CD14-positive monocyte (primary cell): ENCODE measurements at regions not wholly inside any gene's neighbourhood (a gene's known extent, or its start where the extent isn't known, plus 50 kb on each side); places are given as distances from the start of the nearest gene placed in this dataset.

ENCODE experiments used
- DNase-seq, 3 donors: peaks; one replicate each; pipeline ENCODE4 v3.0.0-alpha.2; 2011 to 2022
- H2AFZ ChIP-seq: 2 replicates; pipeline ENCODE4 v1.6.0; 2012; ENCODE audit warnings: mild to moderate bottlenecking, low read depth, low read length, inconsistent platforms; ENCODE audit not compliant: insufficient read depth, poor library complexity, severe bottlenecking
- H3K27ac ChIP-seq, 2 donors: 1 replicate in 1 of 2; 2 replicates in 1 of 2; pipeline ENCODE4 v1.5.1; 2012 to 2013; ENCODE audit warnings: low read length in 2 of 2, control low read depth in 1 of 2, inconsistent platforms in 1 of 2, low read depth in 1 of 2, mild to moderate bottlenecking in 1 of 2
- H3K27me3 ChIP-seq, 2 donors: one replicate each; pipeline versions ENCODE4 v1.6.0 to v1.6.1; 2011 to 2013; ENCODE audit warnings: low read length in 2 of 2; ENCODE audit not compliant: control insufficient read depth in 2 of 2, insufficient read depth in 2 of 2
- H3K36me3 ChIP-seq, 2 donors: replicated peaks in 1 of 2; 1 replicate in 1 of 2; 2 replicates in 1 of 2; pipeline versions ENCODE4 v1.5.1 to v1.6.1; 2012 to 2013; ENCODE audit warnings: low read length in 2 of 2, control low read depth in 1 of 2, inconsistent platforms in 1 of 2, mild to moderate bottlenecking in 1 of 2; ENCODE audit not compliant: insufficient read depth in 2 of 2, control insufficient read depth in 1 of 2
- H3K4me1 ChIP-seq, 2 donors: 1 replicate in 1 of 2; 2 replicates in 1 of 2; pipeline versions ENCODE4 v1.5.1 to v1.6.1; 2012 to 2013; ENCODE audit warnings: low read length in 2 of 2, control low read depth in 1 of 2, inconsistent platforms in 1 of 2, mild to moderate bottlenecking in 1 of 2, moderate library complexity in 1 of 2; ENCODE audit not compliant: insufficient read depth in 2 of 2, control insufficient read depth in 1 of 2
- H3K4me2 ChIP-seq: replicated peaks from 2 replicates; pipeline ENCODE3; 2012; ENCODE audit warnings: low read length, moderate library complexity, mild to moderate bottlenecking; ENCODE audit not compliant: poor library complexity, severe bottlenecking; ENCODE audit errors: extremely low read depth
- H3K4me3 ChIP-seq, 3 experiments: fragments of 200-600 bp in 1 of 3; sonication (generic) in 1 of 3; replicated peaks in 1 of 3; 1 replicate in 2 of 3; 2 replicates in 1 of 3; pipeline ENCODE4 v1.5.1; 2011 to 2013; ENCODE audit warnings: low read length in 3 of 3, mild to moderate bottlenecking in 3 of 3, control low read depth in 2 of 3, low read depth in 2 of 3, inconsistent platforms in 1 of 3, moderate library complexity in 1 of 3
- H3K79me2 ChIP-seq: 2 replicates; pipeline ENCODE4 v1.6.0; 2012; ENCODE audit warnings: mild to moderate bottlenecking, control low read depth, inconsistent platforms, low read length, moderate library complexity; ENCODE audit not compliant: insufficient read depth
- H3K9ac ChIP-seq: 2 replicates; pipeline ENCODE4 v1.6.0; 2017; ENCODE audit warnings: low read length, mild to moderate bottlenecking; ENCODE audit not compliant: insufficient read depth, poor library complexity, severe bottlenecking
- H3K9me3 ChIP-seq, 2 donors: replicated peaks in 1 of 2; 1 replicate in 1 of 2; 2 replicates in 1 of 2; pipeline versions ENCODE4 v1.5.1 to v1.6.1; 2012 to 2013; ENCODE audit warnings: low read length in 2 of 2, control low read depth in 1 of 2; ENCODE audit not compliant: control insufficient read depth in 1 of 2, insufficient read depth in 1 of 2
- H4K20me1 ChIP-seq: 2 replicates; pipeline ENCODE4 v1.6.0; 2012; ENCODE audit warnings: mild to moderate bottlenecking, low read length, control low read depth, moderate library complexity; ENCODE audit not compliant: insufficient read depth
- H3K27ac Mint-ChIP-seq, 7 donors: one replicate each; pipeline ENCODE4 v1.8.0; 2020; ENCODE audit warnings: mild to moderate bottlenecking in 7 of 7, mixed read lengths in 7 of 7, moderate library complexity in 6 of 7, inconsistent platforms in 2 of 7
- H3K27me3 Mint-ChIP-seq, 3 donors: one replicate each; pipeline ENCODE4 v1.8.0; 2021 to 2022; ENCODE audit warnings: low read depth in 3 of 3, mild to moderate bottlenecking in 3 of 3, mixed read lengths in 3 of 3, moderate library complexity in 3 of 3, inconsistent platforms in 1 of 3
- H3K36me3 Mint-ChIP-seq, 2 donors: one replicate each; pipeline ENCODE4 v1.8.0; 2020; ENCODE audit warnings: mixed read lengths in 2 of 2, inconsistent platforms in 1 of 2, mild to moderate bottlenecking in 1 of 2
- H3K4me1 Mint-ChIP-seq: one replicate; pipeline ENCODE4 v1.8.0; 2020; ENCODE audit warnings: mild to moderate bottlenecking, mixed read lengths
- H3K4me3 Mint-ChIP-seq, 2 donors: one replicate each; pipeline ENCODE4 v1.8.0; 2020; ENCODE audit warnings: mild to moderate bottlenecking in 2 of 2, mixed read lengths in 2 of 2, moderate library complexity in 1 of 2
- H3K9me3 Mint-ChIP-seq, 7 donors: one replicate each; pipeline ENCODE4 v1.8.0; 2020 to 2022; ENCODE audit warnings: mixed read lengths in 7 of 7, mild to moderate bottlenecking in 6 of 7, moderate library complexity in 6 of 7, inconsistent platforms in 2 of 7
- WGBS: methylation state at CpG from one replicate; pipeline ENCODE4 v1.1.5; 2013; ENCODE audit warnings: missing lambda C conversion rate; ENCODE audit not compliant: insufficient coverage; 5-methylcytosine and 5-hydroxymethylcytosine counted together
- intact Hi-C, 2 donors: fragments of 100-400 bp; cut with micrococcal nuclease; formaldehyde crosslinking; loops; one replicate each; pipeline versions ENCODE4 v1.15.0 to v1.15.1; 2023
- TF ChIP-seq, protein P1 (sequence below): fragments of 200-600 bp; IDR thresholded peaks from one replicate; pipeline ENCODE4 v1.8.0; 2022; ENCODE audit warnings: antibody characterized with exemption, mild to moderate bottlenecking

DNA sequence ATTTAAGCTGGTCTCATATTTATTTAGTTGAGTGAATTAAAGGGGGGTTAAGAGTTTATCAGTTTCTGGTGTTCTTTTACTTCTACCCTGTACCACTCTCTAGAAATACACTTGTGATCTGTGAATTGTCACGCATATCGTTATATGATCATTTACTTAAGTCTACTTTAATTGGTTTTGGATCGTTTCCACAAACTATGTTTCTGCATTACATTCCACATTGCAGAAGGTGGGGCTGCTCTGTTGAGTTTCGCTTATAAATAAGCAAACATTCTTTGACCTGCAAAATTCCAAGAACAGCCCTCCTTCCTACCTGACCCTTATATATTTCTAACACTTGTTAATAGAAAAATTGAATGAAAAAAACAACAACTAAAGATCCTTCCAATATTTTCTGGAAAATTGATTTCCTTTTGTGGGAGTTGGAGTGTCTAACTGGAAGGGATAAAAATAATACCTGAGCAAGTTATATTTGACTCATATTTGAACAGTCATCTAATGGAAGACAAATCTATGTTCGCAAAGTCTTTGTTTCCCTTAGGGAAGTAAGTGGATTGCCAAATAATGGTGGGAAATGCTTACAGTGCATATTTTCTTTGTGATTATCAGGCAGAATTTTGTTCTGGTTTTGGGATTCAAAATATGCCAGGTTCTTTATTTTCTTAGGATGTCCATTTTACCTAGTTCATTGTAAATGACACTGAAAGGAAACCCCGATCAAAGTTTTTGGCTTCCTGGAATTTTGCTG is 152.7 kb downstream of the RELL1 start:
- Histone ChIP-seq H3K36me3 (no peaks in the 10 kb centered on the region), H4K20me1 (no peaks in the 10 kb centered on the region), H3K9me3 (no peaks in the 10 kb centered on the region), H3K4me3 (no peak overlapping the region), H3K79me2 (no peaks in the 10 kb centered on the region), H3K4me2 (no peak overlapping the region), H2AFZ (no peak overlapping the region), H3K27me3 (no peaks in the 10 kb centered on the region), H3K4me1 (no peaks in the 10 kb centered on the region), H3K9ac (no peak overlapping the region), H3K27ac (no peak overlapping the region)
- H3K36me3 Mint-ChIP-seq = no peaks in the 10 kb centered on the region
- TF ChIP-seq, protein P1, sequence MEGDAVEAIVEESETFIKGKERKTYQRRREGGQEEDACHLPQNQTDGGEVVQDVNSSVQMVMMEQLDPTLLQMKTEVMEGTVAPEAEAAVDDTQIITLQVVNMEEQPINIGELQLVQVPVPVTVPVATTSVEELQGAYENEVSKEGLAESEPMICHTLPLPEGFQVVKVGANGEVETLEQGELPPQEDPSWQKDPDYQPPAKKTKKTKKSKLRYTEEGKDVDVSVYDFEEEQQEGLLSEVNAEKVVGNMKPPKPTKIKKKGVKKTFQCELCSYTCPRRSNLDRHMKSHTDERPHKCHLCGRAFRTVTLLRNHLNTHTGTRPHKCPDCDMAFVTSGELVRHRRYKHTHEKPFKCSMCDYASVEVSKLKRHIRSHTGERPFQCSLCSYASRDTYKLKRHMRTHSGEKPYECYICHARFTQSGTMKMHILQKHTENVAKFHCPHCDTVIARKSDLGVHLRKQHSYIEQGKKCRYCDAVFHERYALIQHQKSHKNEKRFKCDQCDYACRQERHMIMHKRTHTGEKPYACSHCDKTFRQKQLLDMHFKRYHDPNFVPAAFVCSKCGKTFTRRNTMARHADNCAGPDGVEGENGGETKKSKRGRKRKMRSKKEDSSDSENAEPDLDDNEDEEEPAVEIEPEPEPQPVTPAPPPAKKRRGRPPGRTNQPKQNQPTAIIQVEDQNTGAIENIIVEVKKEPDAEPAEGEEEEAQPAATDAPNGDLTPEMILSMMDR = no peak
- peaks cover 6% of the 10 kb centered on the region for H3K4me1 Mint-ChIP-seq
- 100% methylated on average over 2 of the region's 6 CpGs for WGBS
- intact Hi-C loops = no loop called here
- H3K9me3 Mint-ChIP-seq = peaks cover 0 to 3% (median 1%) of the 10 kb centered on the region in 7 donors
- H3K27me3 Mint-ChIP-seq = peaks cover 0 to 5% (median 0%) of the 10 kb centered on the region in 3 donors
- no peak overlapping the region for H3K27ac Mint-ChIP-seq
- H3K4me3 Mint-ChIP-seq = no peak overlapping the region
- no peak for DNase-seq

DNA sequence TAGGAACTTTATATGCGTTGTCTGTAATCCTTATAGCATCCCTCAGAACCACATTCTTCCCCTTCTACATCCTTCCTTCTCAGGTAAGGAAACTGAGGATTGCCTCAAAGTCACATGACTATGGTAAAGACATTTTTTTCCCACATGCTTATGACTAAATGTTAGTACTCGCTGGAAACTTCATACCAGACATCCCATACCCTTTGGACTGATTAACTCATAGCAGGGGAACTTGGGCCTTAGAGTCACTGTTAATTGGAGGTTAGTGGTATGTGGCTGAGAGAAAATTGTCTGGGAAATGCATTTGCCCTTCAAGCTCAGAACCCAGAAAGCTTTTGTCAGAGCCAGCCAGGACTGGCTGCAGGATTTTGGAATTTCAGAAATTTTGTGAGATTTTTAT is 155.0 kb downstream of the RELL1 start:
- no peaks in the 10 kb centered on the region for H3K36me3 ChIP-seq
- intact Hi-C loops = no loop called here

More for the DNA sequence above, 155.0 kb downstream of the RELL1 start:
- Histone ChIP-seq H3K4me3 (no peak overlapping the region), H3K9ac (no peak overlapping the region), H3K27me3 (no peaks in the 10 kb centered on the region), H3K9me3 (no peaks in the 10 kb centered on the region), H3K4me2 (no peak overlapping the region), H4K20me1 (no peaks in the 10 kb centered on the region), H3K27ac (no peak overlapping the region), H3K79me2 (no peaks in the 10 kb centered on the region), H3K4me1 (no peaks in the 10 kb centered on the region), H2AFZ (no peak overlapping the region)
- H3K27ac Mint-ChIP-seq = no peak overlapping the region
- H3K27me3 Mint-ChIP-seq = peaks cover 0 to 4% (median 1%) of the 10 kb centered on the region in 3 donors
- H3K36me3 Mint-ChIP-seq = no peaks in the 10 kb centered on the region
- DNase-seq = no peak
- TF ChIP-seq, protein P1 = no peak
- no peak overlapping the region for H3K4me3 Mint-ChIP-seq
- WGBS = 100% methylated on average over 1 of the region's 2 CpGs
- H3K4me1 Mint-ChIP-seq = peaks cover 8% of the 10 kb centered on the region
- H3K9me3 Mint-ChIP-seq = peaks cover 0 to 3% (median 0%) of the 10 kb centered on the region in 7 donors
